ENCODE measurements at regions not wholly inside any gene's neighbourhood (a gene's known extent, or its start where the extent isn't known, plus 50 kb on each side); places are given as distances from the start of the nearest gene placed in this dataset.

GRCh38 chr3:88262527-88262926 lies 112.8 kb downstream of the C3orf38 start:
- no peak for TF ChIP-seq POLR2AphosphoS5 (IDR thresholded peaks at IDR 0.05; ENCODE audit: low read depth)
- TF ChIP-seq CTCF (IDR thresholded peaks at IDR 0.05; ENCODE audit: insufficient read depth, low read length), result no peak
- no peak for TF ChIP-seq GABPA (IDR thresholded peaks at IDR 0.05; ENCODE audit: low read depth)
- TF ChIP-seq REST (IDR thresholded peaks at IDR 0.05; ENCODE audit: insufficient replicate concordance, low read depth), result no peak
